Bronchial epithelial cell (primary cell): ENCODE measurements at regions not wholly inside any gene's neighbourhood (a gene's known extent, or its start where the extent isn't known, plus 50 kb on each side); places are given as distances from the start of the nearest gene placed in this dataset.
"Not testable (repeated sequence)": the region's sequence is repeated elsewhere in the genome, so short reads cannot be mapped to it uniquely, and the experiment has no call there.

Experiments used
- DNase-seq: peaks from one replicate; pipeline ENCODE4 v3.0.0-alpha.2; 2010; ENCODE audit warnings: low read depth
- FAIRE-seq: peaks from 2 replicates; lab custom pipeline; 2011; peaks lifted over from hg19 to GRCh38; lab: Jason Lieb, UNC
- H3K27me3 ChIP-seq: 2 replicates; pipeline ENCODE4 v1.5.1; 2011; ENCODE audit warnings: low read length; ENCODE audit not compliant: control insufficient read depth, insufficient read depth
- H3K36me3 ChIP-seq: 2 replicates; pipeline ENCODE4 v1.5.1; 2011; ENCODE audit warnings: low read length; ENCODE audit not compliant: control insufficient read depth, insufficient read depth
- H3K4me3 ChIP-seq: 2 replicates; pipeline ENCODE4 v1.5.1; 2011; ENCODE audit warnings: mild to moderate bottlenecking, low read depth, low read length, control low read depth
- CTCF ChIP-seq: IDR thresholded peaks from 2 replicates; pipeline ENCODE4 v1.5.1; 2011; ENCODE audit warnings: mild to moderate bottlenecking, moderate library complexity, low read length, control low read depth, inconsistent platforms; ENCODE audit not compliant: insufficient read depth, severe bottlenecking

- no peak for TF ChIP-seq CTCF
- Histone ChIP-seq H3K36me3 (no peaks in the 10 kb centered on the region), H3K4me3 (no peak overlapping the region), H3K27me3 (no peaks in the 10 kb centered on the region)
- DNase-seq = peak; percentile 60
- FAIRE-seq = no peak
These were observed 62.6 kb upstream of the PRSS23 start for GRCh38 chr11:86737737-86738136.

GRCh38 chr11:86737230-86737629 is 63.1 kb upstream of the PRSS23 start:
- Histone ChIP-seq H3K27me3 (no peaks in the 10 kb centered on the region), H3K36me3 (no peaks in the 10 kb centered on the region), H3K4me3 (no peak overlapping the region)
- FAIRE-seq = no peak
- no peak for DNase-seq
- no peak for TF ChIP-seq CTCF

- no peak for TF ChIP-seq CTCF
- no peaks in the 10 kb centered on the region for H3K27me3 ChIP-seq
- no peaks in the 10 kb centered on the region for H3K36me3 ChIP-seq
- H3K4me3 ChIP-seq = no peak overlapping the region
- FAIRE-seq (no peak), DNase-seq (no peak)
These were observed 63.8 kb upstream of the PRSS23 start for GRCh38 chr11:86736291-86737143.

DNA sequence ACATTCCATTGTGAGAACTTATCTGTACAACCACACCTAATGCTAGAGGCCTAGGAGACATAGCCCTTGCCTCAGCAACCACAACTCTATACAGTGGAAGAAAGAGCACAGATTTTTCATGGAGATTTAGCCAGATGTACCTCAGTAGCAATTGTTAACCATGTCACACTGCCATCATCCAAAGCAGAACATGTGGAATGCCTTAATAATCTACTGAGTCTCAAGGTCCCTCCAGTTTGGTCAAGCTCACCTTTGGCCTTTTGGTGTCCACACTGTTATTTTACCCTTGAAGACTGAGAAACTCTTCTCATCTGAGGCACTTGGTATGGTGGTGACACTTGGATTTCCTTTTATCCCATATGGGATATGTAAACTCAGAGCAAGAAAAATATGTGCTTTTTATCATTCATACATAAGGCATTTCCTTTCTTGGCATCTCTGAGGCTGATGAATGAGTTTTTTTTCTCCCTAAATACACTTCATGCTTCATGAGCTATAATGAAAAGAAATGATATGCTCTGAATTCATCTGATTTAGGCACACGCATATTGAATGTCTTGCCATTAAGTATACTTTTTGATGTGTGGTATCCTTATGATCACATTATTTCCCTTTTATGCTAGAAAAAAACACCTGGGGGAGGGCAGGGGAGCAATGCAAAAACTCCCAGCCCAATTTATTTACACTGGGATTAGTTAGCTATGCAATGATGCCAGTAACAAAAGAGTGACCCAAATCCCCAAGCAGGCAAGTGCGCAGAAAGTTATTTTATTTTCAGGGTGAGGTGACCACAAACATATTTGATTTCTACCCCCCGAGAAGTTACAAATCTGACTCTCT is 63.3 kb upstream of the ME3 start:
- peak; percentile 74 for DNase-seq
- TF ChIP-seq CTCF = no peak
- no peak for FAIRE-seq
- H3K36me3 ChIP-seq = no peaks in the 10 kb centered on the region
- H3K27me3 ChIP-seq = no peaks in the 10 kb centered on the region
- no peak overlapping the region for H3K4me3 ChIP-seq

GRCh38 chr11:86732739-86733138 is 60.3 kb upstream of the ME3 start:
- not testable (repeated sequence) for H3K27me3 ChIP-seq, H3K4me3 ChIP-seq, FAIRE-seq, H3K36me3 ChIP-seq, DNase-seq

DNA sequence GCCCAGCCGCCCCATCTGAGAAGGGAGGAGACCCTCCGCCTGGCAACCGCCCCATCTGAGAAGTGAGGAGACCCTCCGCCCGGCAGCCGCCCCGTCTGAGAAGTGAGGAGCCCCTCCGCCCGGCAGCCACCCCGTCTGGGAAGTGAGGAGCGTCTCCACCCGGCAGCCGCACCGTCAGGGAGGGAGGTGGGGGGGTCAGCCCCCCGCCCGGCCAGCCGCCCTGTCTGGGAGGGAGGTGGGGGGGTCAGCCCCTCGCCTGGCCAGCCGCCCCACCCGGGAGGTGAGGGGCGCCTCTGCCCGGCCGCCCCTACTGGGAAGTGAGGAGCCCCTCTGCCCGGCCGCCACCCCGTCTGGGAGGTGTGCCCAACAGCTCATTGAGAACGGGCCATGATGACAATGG is 59.9 kb upstream of the ME3 start:
- H3K36me3 ChIP-seq, H3K27me3 ChIP-seq, FAIRE-seq, DNase-seq, H3K4me3 ChIP-seq: not testable (repeated sequence)

GRCh38 chr11:86729576-86729975 is 57.2 kb upstream of the ME3 start:
- not testable (repeated sequence) for DNase-seq, H3K36me3 ChIP-seq, FAIRE-seq, H3K4me3 ChIP-seq, H3K27me3 ChIP-seq
